ENCODE measurements at regions not wholly inside any gene's neighbourhood (a gene's known extent, or its start where the extent isn't known, plus 50 kb on each side); places are given as distances from the start of the nearest gene placed in this dataset.

DNA sequence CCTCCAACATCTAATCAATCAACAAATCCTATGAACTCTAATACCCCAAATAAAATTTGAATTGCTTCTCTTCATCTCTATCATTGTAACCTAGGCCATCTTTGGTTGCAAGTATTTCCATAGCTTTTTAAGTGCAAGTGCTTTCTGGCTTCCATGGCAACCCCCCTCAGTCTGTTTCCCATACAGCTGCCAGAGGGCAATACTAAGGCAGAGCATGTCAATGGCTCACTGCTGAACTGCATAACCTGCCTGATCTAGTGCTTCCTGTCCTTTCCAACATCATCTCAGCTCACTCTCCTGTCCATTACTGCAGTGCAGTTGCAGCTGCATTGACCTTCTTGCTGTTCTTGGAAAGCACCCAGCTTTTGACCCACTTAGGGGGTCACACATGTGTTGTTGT is 198.4 kb downstream of the WNT5A start:
- TF ChIP-seq, protein P1, sequence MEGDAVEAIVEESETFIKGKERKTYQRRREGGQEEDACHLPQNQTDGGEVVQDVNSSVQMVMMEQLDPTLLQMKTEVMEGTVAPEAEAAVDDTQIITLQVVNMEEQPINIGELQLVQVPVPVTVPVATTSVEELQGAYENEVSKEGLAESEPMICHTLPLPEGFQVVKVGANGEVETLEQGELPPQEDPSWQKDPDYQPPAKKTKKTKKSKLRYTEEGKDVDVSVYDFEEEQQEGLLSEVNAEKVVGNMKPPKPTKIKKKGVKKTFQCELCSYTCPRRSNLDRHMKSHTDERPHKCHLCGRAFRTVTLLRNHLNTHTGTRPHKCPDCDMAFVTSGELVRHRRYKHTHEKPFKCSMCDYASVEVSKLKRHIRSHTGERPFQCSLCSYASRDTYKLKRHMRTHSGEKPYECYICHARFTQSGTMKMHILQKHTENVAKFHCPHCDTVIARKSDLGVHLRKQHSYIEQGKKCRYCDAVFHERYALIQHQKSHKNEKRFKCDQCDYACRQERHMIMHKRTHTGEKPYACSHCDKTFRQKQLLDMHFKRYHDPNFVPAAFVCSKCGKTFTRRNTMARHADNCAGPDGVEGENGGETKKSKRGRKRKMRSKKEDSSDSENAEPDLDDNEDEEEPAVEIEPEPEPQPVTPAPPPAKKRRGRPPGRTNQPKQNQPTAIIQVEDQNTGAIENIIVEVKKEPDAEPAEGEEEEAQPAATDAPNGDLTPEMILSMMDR (IDR thresholded peaks at IDR 0.05; ENCODE audit: low read length) = no peak
- no peak for TF ChIP-seq EZH2 (optimal IDR thresholded peaks at IDR 0.05; ENCODE audit: low read depth, low read length)
- TF ChIP-seq EZH2phosphoT487 (IDR thresholded peaks at IDR 0.05; ENCODE audit: low read length) = no peak
